ENCODE measurements at regions not wholly inside any gene's neighbourhood (a gene's known extent, or its start where the extent isn't known, plus 50 kb on each side); places are given as distances from the start of the nearest gene placed in this dataset.
"Not testable (repeated sequence)": the region's sequence is repeated elsewhere in the genome, so short reads cannot be mapped to it uniquely, and the experiment has no call there.

- not testable (repeated sequence) for TF ChIP-seq CTCF (conservative IDR thresholded peaks at IDR 0.05; ENCODE audit: low read depth, low read length); EZH2 (IDR thresholded peaks at IDR 0.05; ENCODE audit: low read length, unreplicated experiment); EZH2phosphoT487 (IDR thresholded peaks at IDR 0.05; ENCODE audit: borderline replicate concordance, low read length)
Observed at GRCh38 chr4:161277150-161277787, 886.5 kb downstream of the FSTL5 start.

Data from PC-3 (cell line).